Suprapubic skin (tissue), 4 donors: ENCODE measurements at regions not wholly inside any gene's neighbourhood (a gene's known extent, or its start where the extent isn't known, plus 50 kb on each side); places are given as distances from the start of the nearest gene placed in this dataset.

Source experiments
- DNase-seq, 2 donors: peaks; one replicate each; pipeline ENCODE4 v3.0.0-alpha.2; 2019; ENCODE audit warnings: low spot score in 2 of 2
- H3K27ac ChIP-seq: fragments of 200-600 bp; sonication (generic); one replicate; pipeline ENCODE4 v1.5.1; 2019
- H3K27me3 ChIP-seq: fragments of 200-600 bp; sonication (generic); one replicate; pipeline ENCODE4 v1.5.1; 2019
- H3K36me3 ChIP-seq: fragments of 200-600 bp; sonication (generic); one replicate; pipeline ENCODE4 v1.5.1; 2019
- H3K4me1 ChIP-seq: fragments of 200-600 bp; sonication (generic); one replicate; pipeline ENCODE4 v1.5.1; 2019
- H3K4me3 ChIP-seq: fragments of 200-600 bp; sonication (generic); one replicate; pipeline ENCODE4 v1.5.1; 2019; ENCODE audit warnings: mild to moderate bottlenecking
- H3K9me3 ChIP-seq: fragments of 200-600 bp; sonication (generic); one replicate; pipeline ENCODE4 v1.5.1; 2019
- CTCF ChIP-seq, 2 donors: fragments of 200-600 bp in 1 of 2; fragments of 450-650 bp in 1 of 2; sonication (generic) in 1 of 2; IDR thresholded peaks; one replicate each; pipeline ENCODE4 v1.5.1; 2016 to 2019; ENCODE audit warnings: antibody characterized with exemption in 2 of 2, mild to moderate bottlenecking in 1 of 2, moderate library complexity in 1 of 2
- EP300 ChIP-seq: sonication (generic); formaldehyde crosslinking; IDR thresholded peaks from one replicate; pipeline ENCODE4 v1.6.1; 2017; ENCODE audit warnings: antibody characterized with exemption
- POLR2A ChIP-seq, 2 donors: fragments of 450-650 bp; IDR thresholded peaks; one replicate each; pipeline ENCODE4 v1.6.1; 2017; ENCODE audit warnings: antibody characterized with exemption in 2 of 2, mild to moderate bottlenecking in 2 of 2, moderate library complexity in 2 of 2
- POLR2AphosphoS5 ChIP-seq, 3 donors: sonication (generic); formaldehyde crosslinking; IDR thresholded peaks; one replicate each; pipeline ENCODE4 v1.6.1; 2017; ENCODE audit warnings: antibody characterized with exemption in 3 of 3
- WGBS: methylation state at CpG from one replicate; pipeline ENCODE4 v1.1.5; 2018; 5-methylcytosine and 5-hydroxymethylcytosine counted together

GRCh38 chr12:130100634-130101362 is 61.5 kb upstream of the FZD10 start:
- Histone ChIP-seq H3K4me1 (peaks cover 23% of the 10 kb centered on the region), H3K36me3 (no peaks in the 10 kb centered on the region), H3K4me3 (no peak overlapping the region), H3K9me3 (no peaks in the 10 kb centered on the region), H3K27ac (no peak overlapping the region), H3K27me3 (no peaks in the 10 kb centered on the region)
- WGBS = 60% methylated on average over 8 of the region's 8 CpGs
- TF ChIP-seq CTCF (IDR thresholded peaks at IDR 0.05) (no peak), POLR2AphosphoS5 (IDR thresholded peaks at IDR 0.05) (no peak), POLR2A (IDR thresholded peaks at IDR 0.05) (no peak), EP300 (no peak)
- no peak for DNase-seq

DNA sequence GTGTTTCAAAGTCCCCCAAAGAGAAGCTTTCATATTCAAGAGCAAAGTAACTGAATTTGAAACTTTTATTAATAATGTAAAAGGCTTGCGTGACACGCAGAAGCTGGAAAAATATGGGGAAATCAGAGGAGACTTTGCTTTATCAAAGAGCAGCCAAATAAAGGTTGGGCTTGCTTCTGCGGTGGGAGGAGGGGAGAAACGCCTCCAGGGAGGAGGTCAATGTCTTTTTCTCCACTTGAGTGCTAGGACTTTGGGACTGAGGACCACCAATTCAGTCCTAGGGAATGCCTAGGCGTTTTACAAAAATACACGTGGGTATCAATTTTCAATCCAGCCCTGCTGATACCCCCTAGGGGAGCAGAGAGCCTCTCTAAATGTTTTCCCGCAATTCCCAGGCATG is 60.9 kb upstream of the FZD10 start:
- TF ChIP-seq POLR2A (IDR thresholded peaks at IDR 0.05) (no peak), CTCF (IDR thresholded peaks at IDR 0.05) (no peak), EP300 (no peak), POLR2AphosphoS5 (IDR thresholded peaks at IDR 0.05) (no peak)
- no peak overlapping the region for H3K27ac ChIP-seq

GRCh38 chr12:130102266-130102665 is 60.0 kb upstream of the FZD10 start:
- TF ChIP-seq POLR2A (IDR thresholded peaks at IDR 0.05) (no peak), POLR2AphosphoS5 (IDR thresholded peaks at IDR 0.05) (no peak), CTCF (IDR thresholded peaks at IDR 0.05) (no peak), EP300 (no peak)
- H3K9me3 ChIP-seq = no peaks in the 10 kb centered on the region
- H3K4me1 ChIP-seq = peaks cover 22% of the 10 kb centered on the region
- 90% methylated on average over 3 of the region's 3 CpGs for WGBS
- no peak for DNase-seq
- H3K27me3 ChIP-seq = no peaks in the 10 kb centered on the region
- no peak overlapping the region for H3K27ac ChIP-seq
- no peak overlapping the region for H3K4me3 ChIP-seq
- no peaks in the 10 kb centered on the region for H3K36me3 ChIP-seq

More for the DNA sequence above, 60.9 kb upstream of the FZD10 start:
- Histone ChIP-seq H3K4me1 (peaks cover 23% of the 10 kb centered on the region), H3K36me3 (no peaks in the 10 kb centered on the region), H3K27me3 (no peaks in the 10 kb centered on the region), H3K4me3 (no peak overlapping the region), H3K9me3 (no peaks in the 10 kb centered on the region)
- DNase-seq = no peak
- 54% methylated on average over 7 of the region's 7 CpGs for WGBS

DNA sequence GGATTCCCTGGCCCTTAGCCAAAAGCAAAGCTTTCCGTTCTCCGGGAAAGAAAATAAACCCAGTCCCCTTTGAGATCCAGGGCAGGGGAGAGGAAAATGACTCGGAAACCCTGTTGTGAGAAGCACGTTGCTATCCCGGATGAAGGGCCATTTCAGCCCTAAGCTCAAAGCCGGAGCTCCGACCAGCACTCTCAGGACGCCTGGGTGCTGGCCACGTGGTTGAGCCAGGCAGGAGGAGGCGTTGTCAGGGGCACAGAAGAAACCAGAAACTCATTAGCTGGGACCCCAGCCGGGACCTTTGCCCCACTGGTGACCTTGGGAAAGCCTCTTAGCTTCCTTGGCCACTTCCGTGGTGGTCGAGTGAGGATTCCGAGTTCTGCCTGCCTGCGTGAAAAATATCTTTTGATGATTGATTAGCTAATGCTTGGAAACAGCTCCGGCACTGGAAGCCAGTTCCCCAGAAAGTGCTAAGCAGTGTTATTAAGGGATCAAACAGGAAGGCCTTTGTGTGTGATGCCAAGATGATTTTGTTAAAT is 57.6 kb upstream of the FZD10 start:
- Histone ChIP-seq H3K27me3 (peaks cover 4% of the 10 kb centered on the region), H3K36me3 (no peaks in the 10 kb centered on the region), H3K4me1 (peaks cover 11% of the 10 kb centered on the region), H3K4me3 (peak overlapping the region; percentile 4), H3K9me3 (no peaks in the 10 kb centered on the region), H3K27ac (no peak overlapping the region)
- 6% methylated on average over 16 of the region's 16 CpGs for WGBS
- TF ChIP-seq CTCF (IDR thresholded peaks at IDR 0.05) = no peak
- no peak for TF ChIP-seq POLR2A (IDR thresholded peaks at IDR 0.05)
- TF ChIP-seq POLR2AphosphoS5 (IDR thresholded peaks at IDR 0.05) = no peak
- no peak for TF ChIP-seq EP300
- DNase-seq = no peak

DNA sequence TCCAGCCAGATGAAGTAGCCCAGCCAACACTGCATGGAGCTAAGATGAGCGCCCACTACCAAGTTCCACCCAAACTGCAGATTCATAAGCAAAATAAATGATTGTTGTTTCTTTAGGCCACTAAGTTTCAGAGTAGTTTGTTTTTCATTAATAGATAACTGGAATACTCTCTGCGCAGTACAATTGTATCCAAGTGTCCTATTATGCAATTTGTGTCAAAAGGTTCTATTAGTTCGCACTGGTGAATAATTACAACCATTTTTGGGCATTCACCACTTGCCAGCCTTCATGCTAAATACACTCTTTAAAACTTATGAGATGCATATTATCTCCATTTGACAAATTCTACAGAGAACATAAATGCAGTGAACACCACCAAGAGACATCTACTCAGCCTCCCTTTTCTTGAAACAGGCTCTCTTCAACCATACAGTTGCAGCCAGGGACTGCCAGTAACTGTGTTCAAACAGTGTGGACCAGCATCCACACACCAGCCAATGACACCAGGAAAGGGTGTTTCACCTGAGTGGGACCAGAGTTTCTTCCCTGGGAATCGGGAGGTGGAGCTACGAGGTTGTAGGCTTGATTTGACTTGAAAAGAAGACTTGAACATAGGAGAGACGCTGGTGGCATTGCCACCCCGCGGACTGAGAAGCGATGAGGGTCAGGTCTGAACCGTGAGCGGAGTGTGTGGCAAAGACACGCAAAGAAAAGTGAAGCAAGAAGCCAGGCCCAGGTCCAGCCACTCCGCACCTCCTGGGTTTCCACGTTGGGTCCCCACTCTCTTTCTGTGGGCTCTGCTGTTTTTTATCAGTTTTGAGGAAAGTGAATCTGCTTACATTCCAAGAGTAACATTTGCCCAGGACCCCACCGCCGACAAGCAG is 53.0 kb upstream of the FZD10 start:
- Histone ChIP-seq H3K4me1 (peaks cover 8% of the 10 kb centered on the region), H3K4me3 (no peak overlapping the region), H3K27ac (no peak overlapping the region), H3K36me3 (no peaks in the 10 kb centered on the region), H3K9me3 (no peaks in the 10 kb centered on the region), H3K27me3 (peaks cover 10% of the 10 kb centered on the region)
- no peak for TF ChIP-seq POLR2AphosphoS5 (IDR thresholded peaks at IDR 0.05)
- no peak for TF ChIP-seq CTCF (IDR thresholded peaks at IDR 0.05)
- no peak for TF ChIP-seq EP300
- no peak for TF ChIP-seq POLR2A (IDR thresholded peaks at IDR 0.05)
- no peak for DNase-seq
- WGBS = 91% methylated on average over 16 of the region's 16 CpGs
